ENCODE measurements at regions not wholly inside any gene's neighbourhood (a gene's known extent, or its start where the extent isn't known, plus 50 kb on each side); places are given as distances from the start of the nearest gene placed in this dataset.

DNA sequence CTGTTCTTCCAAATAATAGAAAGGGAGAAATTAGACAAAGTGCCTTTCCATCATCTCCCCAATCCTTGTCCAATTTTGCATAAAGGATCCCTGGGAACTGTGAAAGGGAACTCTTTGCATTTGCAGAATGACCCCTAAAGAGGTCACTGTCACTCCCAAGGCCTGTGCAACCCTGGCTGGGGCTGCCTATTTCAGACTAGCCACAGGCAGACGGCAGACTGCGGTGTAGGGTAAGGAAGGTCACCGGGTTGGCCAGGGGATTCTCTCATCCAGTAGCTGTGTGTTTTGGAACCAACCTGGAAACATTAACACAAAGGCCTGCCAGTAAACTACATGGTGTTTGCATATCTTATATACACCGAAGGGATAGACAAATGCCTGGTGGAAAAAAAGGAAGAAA, 818.7 kb downstream of the BCL11A start (continued):
- no peak for TF ChIP-seq EP300 (IDR thresholded peaks at IDR 0.05)

DNA sequence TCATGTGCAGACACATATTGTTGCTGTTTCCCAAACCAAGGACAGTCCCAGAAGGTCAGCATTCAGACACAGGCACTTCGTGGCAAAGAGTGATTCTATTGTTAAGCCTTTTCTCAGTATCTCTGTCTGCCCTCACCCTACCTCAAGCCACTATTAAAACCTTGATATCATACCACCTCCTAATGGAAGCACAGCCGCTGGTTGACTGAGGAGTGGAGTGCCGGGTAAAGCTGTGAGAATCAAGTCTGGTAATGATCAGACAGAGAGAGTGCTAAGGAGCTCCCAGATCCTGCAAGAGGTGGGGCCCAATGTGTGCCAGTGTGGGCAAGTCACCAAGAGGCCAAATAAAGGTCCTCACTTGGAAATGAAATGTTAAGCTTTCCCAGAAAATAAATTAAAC, 819.5 kb downstream of the BCL11A start:
- FAIRE-seq (no peak), DNase-seq (ENCODE audit: low read depth in 1 of 2, low spot score in 1 of 2) (no peak), ATAC-seq (no peak)
- TF ChIP-seq TFCP2L1 (CRISPR knock-in tag; IDR thresholded peaks at IDR 0.05) (no peak), CHD2 (IDR thresholded peaks at IDR 0.05; ENCODE audit: low read length, partially characterized antibody) (no peak), FOSB (CRISPR knock-in tag; IDR thresholded peaks at IDR 0.05) (no peak)
- ChIA-PET CTCF (no interaction called here), POLR2A (no interaction called here)
- Histone ChIP-seq H3K4me3 (no peak overlapping the region), H3K9me3 (no peaks in the 10 kb centered on the region), H3K4me2 (no peak overlapping the region), H3K4me1 (no peaks in the 10 kb centered on the region), H3K27ac (no peak overlapping the region)
- 30% methylated on average over 3 of the region's 3 CpGs for WGBS (ENCODE audit: missing lambda C conversion rate)

DNA sequence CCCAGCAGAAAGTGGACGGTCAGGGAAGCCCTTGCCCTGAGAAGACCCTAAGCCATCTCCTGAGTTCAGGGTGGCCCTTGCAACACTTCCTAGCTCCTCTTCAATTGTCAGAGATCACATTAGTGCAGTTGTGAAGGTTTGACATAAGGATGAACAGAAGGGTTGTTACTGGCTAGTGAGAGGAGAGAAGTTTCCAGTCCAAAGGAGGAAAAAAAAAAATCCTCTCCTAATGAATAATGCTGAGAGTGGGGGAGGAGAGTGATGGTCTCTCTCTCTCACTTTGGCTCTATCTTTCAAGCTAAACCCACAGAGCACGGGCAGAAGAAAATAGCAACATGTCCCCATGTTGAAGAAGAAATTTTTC, 819.9 kb downstream of the BCL11A start:
- no peak for TF ChIP-seq MAZ (IDR thresholded peaks at IDR 0.05; ENCODE audit: borderline replicate concordance, low read depth, low read length)
- TF ChIP-seq EP300 (IDR thresholded peaks at IDR 0.05) = no peak
- TF ChIP-seq, protein P1, sequence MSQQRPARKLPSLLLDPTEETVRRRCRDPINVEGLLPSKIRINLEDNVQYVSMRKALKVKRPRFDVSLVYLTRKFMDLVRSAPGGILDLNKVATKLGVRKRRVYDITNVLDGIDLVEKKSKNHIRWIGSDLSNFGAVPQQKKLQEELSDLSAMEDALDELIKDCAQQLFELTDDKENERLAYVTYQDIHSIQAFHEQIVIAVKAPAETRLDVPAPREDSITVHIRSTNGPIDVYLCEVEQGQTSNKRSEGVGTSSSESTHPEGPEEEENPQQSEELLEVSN (IDR thresholded peaks at IDR 0.05; ENCODE audit: borderline replicate concordance, low read depth) = no peak
- no peak for TF ChIP-seq MAFK (IDR thresholded peaks at IDR 0.05; ENCODE audit: partially characterized antibody)
- TF ChIP-seq CHD2 (IDR thresholded peaks at IDR 0.05; ENCODE audit: low read length, partially characterized antibody) = no peak
- TF ChIP-seq, protein P2, sequence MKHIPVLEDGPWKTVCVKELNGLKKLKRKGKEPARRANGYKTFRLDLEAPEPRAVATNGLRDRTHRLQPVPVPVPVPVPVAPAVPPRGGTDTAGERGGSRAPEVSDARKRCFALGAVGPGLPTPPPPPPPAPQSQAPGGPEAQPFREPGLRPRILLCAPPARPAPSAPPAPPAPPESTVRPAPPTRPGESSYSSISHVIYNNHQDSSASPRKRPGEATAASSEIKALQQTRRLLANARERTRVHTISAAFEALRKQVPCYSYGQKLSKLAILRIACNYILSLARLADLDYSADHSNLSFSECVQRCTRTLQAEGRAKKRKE (CRISPR knock-in tag; IDR thresholded peaks at IDR 0.05; ENCODE audit: low read depth) = no peak
- no peak for TF ChIP-seq SREBF2 (IDR thresholded peaks at IDR 0.05)
- TF ChIP-seq RAD21 (conservative IDR thresholded peaks at IDR 0.05 in 1 of 2, IDR thresholded peaks at IDR 0.05 in 1 of 2) = no peak
- TF ChIP-seq RNF2 (IDR thresholded peaks at IDR 0.05; ENCODE audit: borderline replicate concordance, low read depth) = no peak
- TF ChIP-seq, protein P3, sequence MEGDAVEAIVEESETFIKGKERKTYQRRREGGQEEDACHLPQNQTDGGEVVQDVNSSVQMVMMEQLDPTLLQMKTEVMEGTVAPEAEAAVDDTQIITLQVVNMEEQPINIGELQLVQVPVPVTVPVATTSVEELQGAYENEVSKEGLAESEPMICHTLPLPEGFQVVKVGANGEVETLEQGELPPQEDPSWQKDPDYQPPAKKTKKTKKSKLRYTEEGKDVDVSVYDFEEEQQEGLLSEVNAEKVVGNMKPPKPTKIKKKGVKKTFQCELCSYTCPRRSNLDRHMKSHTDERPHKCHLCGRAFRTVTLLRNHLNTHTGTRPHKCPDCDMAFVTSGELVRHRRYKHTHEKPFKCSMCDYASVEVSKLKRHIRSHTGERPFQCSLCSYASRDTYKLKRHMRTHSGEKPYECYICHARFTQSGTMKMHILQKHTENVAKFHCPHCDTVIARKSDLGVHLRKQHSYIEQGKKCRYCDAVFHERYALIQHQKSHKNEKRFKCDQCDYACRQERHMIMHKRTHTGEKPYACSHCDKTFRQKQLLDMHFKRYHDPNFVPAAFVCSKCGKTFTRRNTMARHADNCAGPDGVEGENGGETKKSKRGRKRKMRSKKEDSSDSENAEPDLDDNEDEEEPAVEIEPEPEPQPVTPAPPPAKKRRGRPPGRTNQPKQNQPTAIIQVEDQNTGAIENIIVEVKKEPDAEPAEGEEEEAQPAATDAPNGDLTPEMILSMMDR (IDR thresholded peaks at IDR 0.05) = no peak
- TF ChIP-seq ZC3H11A (IDR thresholded peaks at IDR 0.05) = no peak
- TF ChIP-seq, protein P4, sequence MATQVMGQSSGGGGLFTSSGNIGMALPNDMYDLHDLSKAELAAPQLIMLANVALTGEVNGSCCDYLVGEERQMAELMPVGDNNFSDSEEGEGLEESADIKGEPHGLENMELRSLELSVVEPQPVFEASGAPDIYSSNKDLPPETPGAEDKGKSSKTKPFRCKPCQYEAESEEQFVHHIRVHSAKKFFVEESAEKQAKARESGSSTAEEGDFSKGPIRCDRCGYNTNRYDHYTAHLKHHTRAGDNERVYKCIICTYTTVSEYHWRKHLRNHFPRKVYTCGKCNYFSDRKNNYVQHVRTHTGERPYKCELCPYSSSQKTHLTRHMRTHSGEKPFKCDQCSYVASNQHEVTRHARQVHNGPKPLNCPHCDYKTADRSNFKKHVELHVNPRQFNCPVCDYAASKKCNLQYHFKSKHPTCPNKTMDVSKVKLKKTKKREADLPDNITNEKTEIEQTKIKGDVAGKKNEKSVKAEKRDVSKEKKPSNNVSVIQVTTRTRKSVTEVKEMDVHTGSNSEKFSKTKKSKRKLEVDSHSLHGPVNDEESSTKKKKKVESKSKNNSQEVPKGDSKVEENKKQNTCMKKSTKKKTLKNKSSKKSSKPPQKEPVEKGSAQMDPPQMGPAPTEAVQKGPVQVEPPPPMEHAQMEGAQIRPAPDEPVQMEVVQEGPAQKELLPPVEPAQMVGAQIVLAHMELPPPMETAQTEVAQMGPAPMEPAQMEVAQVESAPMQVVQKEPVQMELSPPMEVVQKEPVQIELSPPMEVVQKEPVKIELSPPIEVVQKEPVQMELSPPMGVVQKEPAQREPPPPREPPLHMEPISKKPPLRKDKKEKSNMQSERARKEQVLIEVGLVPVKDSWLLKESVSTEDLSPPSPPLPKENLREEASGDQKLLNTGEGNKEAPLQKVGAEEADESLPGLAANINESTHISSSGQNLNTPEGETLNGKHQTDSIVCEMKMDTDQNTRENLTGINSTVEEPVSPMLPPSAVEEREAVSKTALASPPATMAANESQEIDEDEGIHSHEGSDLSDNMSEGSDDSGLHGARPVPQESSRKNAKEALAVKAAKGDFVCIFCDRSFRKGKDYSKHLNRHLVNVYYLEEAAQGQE (IDR thresholded peaks at IDR 0.05) = no peak
- TF ChIP-seq, protein P5, sequence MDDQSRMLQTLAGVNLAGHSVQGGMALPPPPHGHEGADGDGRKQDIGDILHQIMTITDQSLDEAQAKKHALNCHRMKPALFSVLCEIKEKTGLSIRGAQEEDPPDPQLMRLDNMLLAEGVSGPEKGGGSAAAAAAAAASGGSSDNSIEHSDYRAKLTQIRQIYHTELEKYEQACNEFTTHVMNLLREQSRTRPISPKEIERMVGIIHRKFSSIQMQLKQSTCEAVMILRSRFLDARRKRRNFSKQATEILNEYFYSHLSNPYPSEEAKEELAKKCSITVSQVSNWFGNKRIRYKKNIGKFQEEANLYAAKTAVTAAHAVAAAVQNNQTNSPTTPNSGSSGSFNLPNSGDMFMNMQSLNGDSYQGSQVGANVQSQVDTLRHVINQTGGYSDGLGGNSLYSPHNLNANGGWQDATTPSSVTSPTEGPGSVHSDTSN (IDR thresholded peaks at IDR 0.05) = no peak
- TF ChIP-seq KDM1A (IDR thresholded peaks at IDR 0.05; ENCODE audit: low read depth) = no peak
- no peak for TF ChIP-seq RFX5 (IDR thresholded peaks at IDR 0.05)
- TF ChIP-seq RCOR1 (IDR thresholded peaks at IDR 0.05; ENCODE audit: low read depth, low read length) = no peak
- TF ChIP-seq HOXA7 (CRISPR knock-in tag; IDR thresholded peaks at IDR 0.05) = no peak
- TF ChIP-seq, protein P6, sequence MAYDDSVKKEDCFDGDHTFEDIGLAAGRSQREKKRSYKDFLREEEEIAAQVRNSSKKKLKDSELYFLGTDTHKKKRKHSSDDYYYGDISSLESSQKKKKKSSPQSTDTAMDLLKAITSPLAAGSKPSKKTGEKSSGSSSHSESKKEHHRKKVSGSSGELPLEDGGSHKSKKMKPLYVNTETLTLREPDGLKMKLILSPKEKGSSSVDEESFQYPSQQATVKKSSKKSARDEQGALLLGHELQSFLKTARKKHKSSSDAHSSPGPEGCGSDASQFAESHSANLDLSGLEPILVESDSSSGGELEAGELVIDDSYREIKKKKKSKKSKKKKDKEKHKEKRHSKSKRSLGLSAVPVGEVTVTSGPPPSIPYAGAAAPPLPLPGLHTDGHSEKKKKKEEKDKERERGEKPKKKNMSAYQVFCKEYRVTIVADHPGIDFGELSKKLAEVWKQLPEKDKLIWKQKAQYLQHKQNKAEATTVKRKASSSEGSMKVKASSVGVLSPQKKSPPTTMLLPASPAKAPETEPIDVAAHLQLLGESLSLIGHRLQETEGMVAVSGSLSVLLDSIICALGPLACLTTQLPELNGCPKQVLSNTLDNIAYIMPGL (CRISPR knock-in tag; IDR thresholded peaks at IDR 0.05; ENCODE audit: borderline replicate concordance) = no peak
- no peak for TF ChIP-seq JUNB (IDR thresholded peaks at IDR 0.05)
- FAIRE-seq = no peak
- ATAC-seq = no peak
- WGBS (ENCODE audit: missing lambda C conversion rate) = 33% methylated on average over 2 of the region's 2 CpGs
- Histone ChIP-seq H3K4me2 (no peak overlapping the region), H3K9me3 (no peaks in the 10 kb centered on the region), H3K4me1 (no peaks in the 10 kb centered on the region), H3K4me3 (no peak overlapping the region), H3K27ac (no peak overlapping the region)
- DNase-seq (ENCODE audit: low read depth in 1 of 2, low spot score in 1 of 2) = no peak
- POLR2A ChIA-PET = no interaction called here
- CTCF ChIA-PET = no interaction called here

Measured in A549 (cell line).